Karpas-422 (cell line): ENCODE measurements at regions not wholly inside any gene's neighbourhood (a gene's known extent, or its start where the extent isn't known, plus 50 kb on each side); places are given as distances from the start of the nearest gene placed in this dataset.

Experiments used
- DNase-seq: peaks from one replicate; pipeline ENCODE4 v3.0.0-alpha.2; 2015
- H2AFZ ChIP-seq: fragments of 200-600 bp; sonication (generic); 2 replicates; pipeline ENCODE4 v1.6.1; 2014; ENCODE audit warnings: antibody characterized with exemption, low read length, mixed read lengths
- H3K27ac ChIP-seq: fragments of 200-600 bp; sonication (generic); 2 replicates; pipeline ENCODE4 v1.5.1; 2014; ENCODE audit warnings: mild to moderate bottlenecking, low read length, moderate library complexity
- H3K27me3 ChIP-seq: fragments of 200-600 bp; sonication (generic); 2 replicates; pipeline ENCODE4 v1.6.1; 2014; ENCODE audit warnings: low read length, mixed read lengths
- H3K36me3 ChIP-seq: fragments of 200-600 bp; sonication (generic); 2 replicates; pipeline ENCODE4 v1.6.1; 2014; ENCODE audit warnings: low read length, mixed read lengths; ENCODE audit not compliant: insufficient read depth
- H3K4me1 ChIP-seq: fragments of 200-600 bp; sonication (generic); 2 replicates; pipeline ENCODE4 v1.6.1; 2014; ENCODE audit warnings: mild to moderate bottlenecking, low read length, mixed read lengths
- H3K4me2 ChIP-seq: fragments of 200-600 bp; sonication (generic); 2 replicates; pipeline ENCODE4 v1.6.1; 2014; ENCODE audit warnings: low read length, low read depth, mild to moderate bottlenecking; ENCODE audit not compliant: poor library complexity, severe bottlenecking
- H3K4me3 ChIP-seq: fragments of 200-600 bp; sonication (generic); 2 replicates; pipeline ENCODE4 v1.5.1; 2014; ENCODE audit warnings: mild to moderate bottlenecking, antibody characterized with exemption, low read length, mixed read lengths
- H3K79me2 ChIP-seq: fragments of 200-600 bp; sonication (generic); 2 replicates; pipeline ENCODE4 v1.6.1; 2014; ENCODE audit warnings: mild to moderate bottlenecking, low read length, mixed read lengths
- H3K9ac ChIP-seq: fragments of 200-600 bp; sonication (generic); 2 replicates; pipeline ENCODE4 v1.6.0; 2014; ENCODE audit warnings: low read length
- H3K9me2 ChIP-seq: fragments of 200-600 bp; sonication (generic), shearing (Covaris generic); replicated peaks from 2 replicates; pipeline ENCODE4 v1.6.0; 2014; ENCODE audit warnings: mild to moderate bottlenecking, low read length, moderate library complexity; ENCODE audit not compliant: insufficient read depth
- H3K9me3 ChIP-seq: fragments of 300-700, 200-600 bp; sonication (generic); 2 replicates; pipeline ENCODE4 v1.6.1; 2014; ENCODE audit warnings: low read length, mixed read lengths
- H4K20me1 ChIP-seq: fragments of 200-600 bp; sonication (generic); 2 replicates; pipeline ENCODE4 v1.6.1; 2014; ENCODE audit warnings: mild to moderate bottlenecking, antibody characterized with exemption, low read length, low read depth; ENCODE audit not compliant: insufficient read depth

GRCh38 chr9:1271786-1272185, 221.6 kb downstream of the DMRT2 start:
- no peaks in the 10 kb centered on the region for H3K36me3 ChIP-seq
- no peak overlapping the region for H3K4me3 ChIP-seq
- H3K9ac ChIP-seq: no peak overlapping the region
- H3K79me2 ChIP-seq: no peaks in the 10 kb centered on the region
- no peak overlapping the region for H2AFZ ChIP-seq
- no peaks in the 10 kb centered on the region for H3K4me1 ChIP-seq
- H3K9me2 ChIP-seq: no peaks in the 10 kb centered on the region
- no peaks in the 10 kb centered on the region for H3K9me3 ChIP-seq
- DNase-seq: no peak
- H3K4me2 ChIP-seq: no peak overlapping the region
- no peaks in the 10 kb centered on the region for H3K27me3 ChIP-seq
- H3K27ac ChIP-seq: no peak overlapping the region
- H4K20me1 ChIP-seq: no peaks in the 10 kb centered on the region

GRCh38 chr9:1272488-1272887, 222.3 kb downstream of the DMRT2 start:
- Histone ChIP-seq H3K79me2 (no peaks in the 10 kb centered on the region), H2AFZ (no peak overlapping the region), H3K4me1 (no peaks in the 10 kb centered on the region), H3K36me3 (no peaks in the 10 kb centered on the region), H3K9me2 (no peaks in the 10 kb centered on the region), H3K27ac (no peak overlapping the region), H3K27me3 (no peaks in the 10 kb centered on the region), H3K4me2 (no peak overlapping the region), H4K20me1 (no peaks in the 10 kb centered on the region), H3K4me3 (no peak overlapping the region), H3K9me3 (no peaks in the 10 kb centered on the region), H3K9ac (no peak overlapping the region)
- no peak for DNase-seq

GRCh38 chr9:1273859-1274258, 223.7 kb downstream of the DMRT2 start:
- Histone ChIP-seq H3K9ac (no peak overlapping the region), H3K79me2 (no peaks in the 10 kb centered on the region), H3K4me1 (no peaks in the 10 kb centered on the region), H3K4me3 (no peak overlapping the region), H3K9me2 (no peaks in the 10 kb centered on the region), H3K4me2 (no peak overlapping the region), H3K27ac (no peak overlapping the region), H4K20me1 (no peaks in the 10 kb centered on the region), H3K9me3 (no peaks in the 10 kb centered on the region), H3K27me3 (no peaks in the 10 kb centered on the region), H2AFZ (no peak overlapping the region), H3K36me3 (no peaks in the 10 kb centered on the region)
- DNase-seq: no peak

GRCh38 chr9:1274334-1274733, 224.2 kb downstream of the DMRT2 start:
- no peaks in the 10 kb centered on the region for H3K27me3 ChIP-seq
- H3K4me3 ChIP-seq: no peak overlapping the region
- no peak overlapping the region for H3K4me2 ChIP-seq
- no peaks in the 10 kb centered on the region for H3K9me2 ChIP-seq
- H3K27ac ChIP-seq: no peak overlapping the region
- H2AFZ ChIP-seq: no peak overlapping the region
- H4K20me1 ChIP-seq: no peaks in the 10 kb centered on the region
- H3K4me1 ChIP-seq: no peaks in the 10 kb centered on the region
- no peaks in the 10 kb centered on the region for H3K9me3 ChIP-seq
- DNase-seq: no peak
- no peaks in the 10 kb centered on the region for H3K36me3 ChIP-seq
- H3K9ac ChIP-seq: no peak overlapping the region
- no peaks in the 10 kb centered on the region for H3K79me2 ChIP-seq

- Histone ChIP-seq H3K4me1 (no peaks in the 10 kb centered on the region), H3K4me3 (no peak overlapping the region), H3K4me2 (no peak overlapping the region), H3K9me2 (no peaks in the 10 kb centered on the region; the same call in 1 of the 2 replicates), H3K36me3 (no peaks in the 10 kb centered on the region), H2AFZ (no peak overlapping the region), H3K9ac (no peak overlapping the region), H3K79me2 (no peaks in the 10 kb centered on the region), H3K27ac (no peak overlapping the region), H3K9me3 (no peaks in the 10 kb centered on the region), H4K20me1 (no peaks in the 10 kb centered on the region), H3K27me3 (no peaks in the 10 kb centered on the region)
- DNase-seq: no peak
Measured at GRCh38 chr9:1276474-1276873, 226.3 kb downstream of the DMRT2 start.

- Histone ChIP-seq H3K4me1 (no peaks in the 10 kb centered on the region), H3K27me3 (no peaks in the 10 kb centered on the region), H2AFZ (no peak overlapping the region), H3K9me3 (no peaks in the 10 kb centered on the region), H3K9me2 (no peaks in the 10 kb centered on the region; the same call in 1 of the 2 replicates), H3K4me3 (no peak overlapping the region), H3K79me2 (no peaks in the 10 kb centered on the region), H3K27ac (no peak overlapping the region), H3K36me3 (no peaks in the 10 kb centered on the region), H3K4me2 (no peak overlapping the region), H4K20me1 (no peaks in the 10 kb centered on the region), H3K9ac (no peak overlapping the region)
- DNase-seq: no peak
Measured at GRCh38 chr9:1284727-1285126, 234.6 kb downstream of the DMRT2 start.

GRCh38 chr9:1285526-1285925, 235.4 kb downstream of the DMRT2 start:
- Histone ChIP-seq H3K4me1 (no peaks in the 10 kb centered on the region), H3K9me2 (no peaks in the 10 kb centered on the region; the same call in 1 of the 2 replicates), H3K36me3 (no peaks in the 10 kb centered on the region), H3K9me3 (no peaks in the 10 kb centered on the region), H3K27ac (no peak overlapping the region), H3K9ac (no peak overlapping the region), H2AFZ (no peak overlapping the region), H3K4me2 (no peak overlapping the region), H3K79me2 (no peaks in the 10 kb centered on the region), H3K4me3 (no peak overlapping the region), H3K27me3 (no peaks in the 10 kb centered on the region), H4K20me1 (no peaks in the 10 kb centered on the region)
- DNase-seq: no peak

GRCh38 chr9:1292384-1292783, 242.2 kb downstream of the DMRT2 start:
- no peaks in the 10 kb centered on the region for H3K79me2 ChIP-seq
- no peaks in the 10 kb centered on the region for H3K9me3 ChIP-seq
- no peaks in the 10 kb centered on the region for H3K36me3 ChIP-seq
- no peak overlapping the region for H3K4me3 ChIP-seq
- H3K4me2 ChIP-seq: no peak overlapping the region
- no peaks in the 10 kb centered on the region for H4K20me1 ChIP-seq
- H3K4me1 ChIP-seq: no peaks in the 10 kb centered on the region
- H3K27me3 ChIP-seq: no peaks in the 10 kb centered on the region
- H3K9ac ChIP-seq: no peak overlapping the region
- no peaks in the 10 kb centered on the region for H3K9me2 ChIP-seq
- no peak overlapping the region for H3K27ac ChIP-seq
- no peak for DNase-seq
- no peak overlapping the region for H2AFZ ChIP-seq

GRCh38 chr9:1294641-1295258, 244.6 kb downstream of the DMRT2 start:
- no peaks in the 10 kb centered on the region for H3K36me3 ChIP-seq
- no peak overlapping the region for H3K4me2 ChIP-seq
- DNase-seq: no peak
- H3K9me3 ChIP-seq: no peaks in the 10 kb centered on the region
- no peak overlapping the region for H3K9ac ChIP-seq
- H4K20me1 ChIP-seq: no peaks in the 10 kb centered on the region
- no peaks in the 10 kb centered on the region for H3K27me3 ChIP-seq
- H3K4me1 ChIP-seq: no peaks in the 10 kb centered on the region
- no peak overlapping the region for H2AFZ ChIP-seq
- no peak overlapping the region for H3K27ac ChIP-seq
- no peak overlapping the region for H3K4me3 ChIP-seq
- H3K79me2 ChIP-seq: no peaks in the 10 kb centered on the region
- H3K9me2 ChIP-seq: no peaks in the 10 kb centered on the region
